Immature natural killer cell (primary cell): ENCODE measurements at regions not wholly inside any gene's neighbourhood (a gene's known extent, or its start where the extent isn't known, plus 50 kb on each side); places are given as distances from the start of the nearest gene placed in this dataset.

ENCODE experiments used
- DNase-seq, 3 donors: peaks; one replicate each; pipeline ENCODE4 v3.0.0; 2022; ENCODE audit warnings: mixed read lengths in 1 of 3
- H3K27ac Mint-ChIP-seq, 6 donors: one replicate each; pipeline ENCODE4 v1.8.0; 2020; ENCODE audit warnings: mixed read lengths in 6 of 6, mild to moderate bottlenecking in 5 of 6, inconsistent platforms in 4 of 6, moderate library complexity in 3 of 6
- H3K27me3 Mint-ChIP-seq, 3 donors: one replicate each; pipeline ENCODE4 v1.8.0; 2020 to 2021; ENCODE audit warnings: low read depth in 3 of 3, mild to moderate bottlenecking in 3 of 3, mixed read lengths in 3 of 3, moderate library complexity in 3 of 3, inconsistent platforms in 1 of 3
- H3K36me3 Mint-ChIP-seq, 3 donors: one replicate each; pipeline ENCODE4 v1.8.0; 2020; ENCODE audit warnings: mixed read lengths in 3 of 3, inconsistent platforms in 2 of 3, mild to moderate bottlenecking in 2 of 3
- H3K4me1 Mint-ChIP-seq, 2 donors: one replicate each; pipeline ENCODE4 v1.8.0; 2020; ENCODE audit warnings: inconsistent platforms in 2 of 2, mild to moderate bottlenecking in 2 of 2, mixed read lengths in 2 of 2, moderate library complexity in 1 of 2
- H3K4me3 Mint-ChIP-seq, 5 donors: one replicate each; pipeline ENCODE4 v1.8.0; 2020; ENCODE audit warnings: mild to moderate bottlenecking in 5 of 5, mixed read lengths in 5 of 5, inconsistent platforms in 3 of 5, moderate library complexity in 3 of 5
- H3K9me3 Mint-ChIP-seq, 6 donors: one replicate each; pipeline ENCODE4 v1.8.0; 2020; ENCODE audit warnings: mild to moderate bottlenecking in 6 of 6, mixed read lengths in 6 of 6, inconsistent platforms in 4 of 6, moderate library complexity in 3 of 6

GRCh38 chr13:76756451-76756850, 129.8 kb downstream of the KCTD12 start:
- Mint-ChIP-seq H3K27me3 (peaks cover 0 to 2% (median 2%) of the 10 kb centered on the region in 3 donors), H3K4me3 (no peak overlapping the region), H3K9me3 (peaks cover 0 to 3% (median 0%) of the 10 kb centered on the region in 6 donors), H3K27ac (no peak overlapping the region), H3K4me1 (no peaks in the 10 kb centered on the region), H3K36me3 (no peaks in the 10 kb centered on the region)
- no peak for DNase-seq

- Mint-ChIP-seq H3K4me1 (no peaks in the 10 kb centered on the region), H3K4me3 (no peak overlapping the region), H3K9me3 (peaks cover 0 to 3% (median 0%) of the 10 kb centered on the region in 6 donors), H3K27me3 (peaks cover 0 to 2% (median 2%) of the 10 kb centered on the region in 3 donors), H3K36me3 (no peaks in the 10 kb centered on the region), H3K27ac (no peak overlapping the region)
- DNase-seq: no peak
Observed at GRCh38 chr13:76754414-76754813, 131.8 kb downstream of the KCTD12 start.

- H3K36me3 Mint-ChIP-seq: no peaks in the 10 kb centered on the region
- H3K27ac Mint-ChIP-seq: no peak overlapping the region
- DNase-seq: no peak
- H3K4me1 Mint-ChIP-seq: no peaks in the 10 kb centered on the region
- peaks cover 0 to 6% (median 0%) of the 10 kb centered on the region in 6 donors for H3K9me3 Mint-ChIP-seq
- H3K4me3 Mint-ChIP-seq: no peak overlapping the region
- peaks cover 0 to 4% (median 2%) of the 10 kb centered on the region in 3 donors for H3K27me3 Mint-ChIP-seq
Observed at GRCh38 chr13:76751278-76751677, 134.9 kb downstream of the KCTD12 start.

DNA sequence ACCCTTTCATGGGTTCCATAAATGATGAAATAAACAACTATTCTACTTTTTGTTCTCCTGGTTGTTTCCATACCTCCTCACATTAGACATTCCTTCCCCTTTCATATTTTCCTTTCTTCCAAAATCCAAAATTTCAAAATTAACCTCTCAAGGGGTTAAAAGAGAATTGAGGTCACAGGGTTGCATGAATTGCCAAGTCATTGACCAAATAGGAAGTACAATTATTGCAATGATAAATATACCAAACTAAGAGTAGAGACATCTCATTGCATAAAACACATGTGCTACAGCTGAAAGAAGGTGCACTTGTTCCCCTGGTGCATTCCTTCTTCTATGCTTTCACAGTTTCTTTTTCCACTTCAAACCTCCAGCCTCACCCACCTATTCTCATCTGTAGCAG, 136.1 kb downstream of the KCTD12 start:
- peaks cover 0 to 4% (median 2%) of the 10 kb centered on the region in 3 donors for H3K27me3 Mint-ChIP-seq
- no peaks in the 10 kb centered on the region for H3K4me1 Mint-ChIP-seq
- H3K9me3 Mint-ChIP-seq: peaks cover 0 to 6% (median 0%) of the 10 kb centered on the region in 6 donors
- no peak overlapping the region for H3K4me3 Mint-ChIP-seq
- no peak overlapping the region for H3K27ac Mint-ChIP-seq
- H3K36me3 Mint-ChIP-seq: no peaks in the 10 kb centered on the region
- DNase-seq: no peak

- no peak for DNase-seq
- Mint-ChIP-seq H3K4me3 (no peak overlapping the region), H3K4me1 (no peaks in the 10 kb centered on the region), H3K9me3 (peaks cover 0 to 5% (median 0%) of the 10 kb centered on the region in 6 donors), H3K27me3 (peaks cover 0 to 7% (median 0%) of the 10 kb centered on the region in 3 donors), H3K27ac (no peak overlapping the region), H3K36me3 (no peaks in the 10 kb centered on the region)
Observed at GRCh38 chr13:76745261-76746200, 140.7 kb downstream of the KCTD12 start.

- Mint-ChIP-seq H3K27me3 (peaks cover 0 to 3% (median 0%) of the 10 kb centered on the region in 3 donors), H3K4me3 (no peak overlapping the region), H3K36me3 (no peaks in the 10 kb centered on the region)
Observed at GRCh38 chr13:76741624-76742023, 144.6 kb downstream of the KCTD12 start.

GRCh38 chr13:76741046-76741445, 145.2 kb downstream of the KCTD12 start:
- Mint-ChIP-seq H3K4me1 (no peaks in the 10 kb centered on the region), H3K27me3 (peaks cover 0 to 3% (median 0%) of the 10 kb centered on the region in 3 donors), H3K27ac (no peak overlapping the region), H3K36me3 (no peaks in the 10 kb centered on the region), H3K9me3 (peaks cover 0 to 2% (median 0%) of the 10 kb centered on the region in 6 donors), H3K4me3 (no peak overlapping the region)
- DNase-seq: no peak

More at GRCh38 chr13:76741624-76742023, 144.6 kb downstream of the KCTD12 start:
- Mint-ChIP-seq H3K27ac (no peak overlapping the region), H3K9me3 (peaks cover 0 to 2% (median 0%) of the 10 kb centered on the region in 6 donors), H3K4me1 (no peaks in the 10 kb centered on the region)
- no peak for DNase-seq

- Mint-ChIP-seq H3K4me3 (no peak overlapping the region), H3K9me3 (no peaks in the 10 kb centered on the region), H3K27me3 (peaks cover 0 to 2% (median 0%) of the 10 kb centered on the region in 3 donors), H3K27ac (no peak overlapping the region), H3K4me1 (no peaks in the 10 kb centered on the region), H3K36me3 (no peaks in the 10 kb centered on the region)
- no peak for DNase-seq
Observed at GRCh38 chr13:76738616-76739015, 147.6 kb downstream of the KCTD12 start.

DNA sequence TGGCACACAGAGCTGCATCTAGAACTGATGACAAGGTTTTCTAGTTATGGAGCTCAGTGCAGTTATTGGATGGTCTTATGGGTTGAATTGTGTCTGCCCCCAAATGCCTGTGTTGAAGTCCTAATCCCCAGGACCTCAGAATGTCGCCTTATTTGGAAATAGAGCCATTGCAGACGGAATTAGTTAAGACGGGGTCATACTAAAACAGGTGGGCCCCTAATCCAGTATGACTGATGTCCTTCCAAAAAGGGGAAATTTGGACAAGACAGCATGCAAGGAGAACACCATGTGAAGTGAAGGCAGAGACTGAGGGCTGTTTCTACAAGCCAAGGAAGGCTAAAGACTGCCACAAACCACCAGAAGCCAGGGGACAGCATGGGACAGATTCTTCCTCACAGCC, 148.7 kb downstream of the KCTD12 start:
- DNase-seq: no peak
- no peaks in the 10 kb centered on the region for H3K36me3 Mint-ChIP-seq
- peaks cover 0 to 1% (median 0%) of the 10 kb centered on the region in 6 donors for H3K9me3 Mint-ChIP-seq
- no peaks in the 10 kb centered on the region for H3K4me1 Mint-ChIP-seq
- H3K27ac Mint-ChIP-seq: no peak overlapping the region
- H3K27me3 Mint-ChIP-seq: peaks cover 0 to 2% (median 0%) of the 10 kb centered on the region in 3 donors
- no peak overlapping the region for H3K4me3 Mint-ChIP-seq

DNA sequence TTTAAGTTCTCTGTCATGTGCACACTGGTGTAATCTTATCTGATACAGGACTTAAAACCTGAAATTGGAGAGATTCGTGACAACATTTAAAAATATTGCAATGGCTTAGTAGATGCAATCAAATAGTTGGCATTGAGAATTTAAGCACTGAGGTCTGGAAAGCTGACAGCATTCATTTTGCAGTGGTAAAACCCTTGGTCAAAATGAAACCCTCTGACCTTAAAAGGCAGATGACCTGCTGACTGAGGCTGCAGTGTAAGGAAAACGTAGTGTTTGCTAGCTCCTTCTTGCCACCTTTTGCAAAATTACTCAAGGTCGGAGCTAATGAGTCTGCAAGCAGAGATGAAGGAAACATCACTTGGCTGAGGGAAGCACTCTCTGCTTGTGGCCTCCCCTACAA, 150.6 kb downstream of the KCTD12 start:
- Mint-ChIP-seq H3K36me3 (no peaks in the 10 kb centered on the region), H3K4me1 (no peaks in the 10 kb centered on the region), H3K27ac (no peak overlapping the region), H3K4me3 (no peak overlapping the region), H3K9me3 (peaks cover 0 to 4% (median 0%) of the 10 kb centered on the region in 6 donors), H3K27me3 (no peaks in the 10 kb centered on the region)
- no peak for DNase-seq

DNA sequence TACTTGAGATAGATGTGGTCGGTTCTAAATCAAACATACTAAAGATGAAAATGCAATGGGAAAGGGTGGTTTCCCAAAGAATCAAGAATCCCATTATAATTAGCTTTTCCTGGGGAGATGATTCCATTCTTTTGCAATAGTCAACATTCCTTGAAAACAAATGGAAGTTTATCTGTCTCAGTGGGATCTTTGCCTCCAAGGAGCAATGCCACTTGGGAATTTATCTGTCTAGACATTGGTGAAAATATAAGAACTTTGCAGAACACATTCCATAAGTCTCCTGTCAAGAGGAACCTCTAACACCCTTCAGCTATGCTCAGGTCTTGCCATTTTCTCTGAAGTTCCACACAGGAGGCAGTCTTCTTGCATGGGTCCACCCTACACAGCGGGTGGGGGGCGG, 152.5 kb downstream of the KCTD12 start:
- Mint-ChIP-seq H3K27ac (no peak overlapping the region), H3K4me3 (no peak overlapping the region), H3K27me3 (peaks cover 0 to 3% (median 0%) of the 10 kb centered on the region in 3 donors), H3K9me3 (peaks cover 0 to 4% (median 0%) of the 10 kb centered on the region in 6 donors), H3K4me1 (no peaks in the 10 kb centered on the region), H3K36me3 (no peaks in the 10 kb centered on the region)
- no peak for DNase-seq

- Mint-ChIP-seq H3K9me3 (peaks cover 0 to 4% (median 0%) of the 10 kb centered on the region in 6 donors), H3K27ac (no peak overlapping the region), H3K27me3 (peaks cover 0 to 3% (median 0%) of the 10 kb centered on the region in 3 donors), H3K36me3 (no peaks in the 10 kb centered on the region), H3K4me3 (no peak overlapping the region), H3K4me1 (no peaks in the 10 kb centered on the region)
- no peak for DNase-seq
Observed at GRCh38 chr13:76732367-76732766, 153.8 kb downstream of the KCTD12 start.

DNA sequence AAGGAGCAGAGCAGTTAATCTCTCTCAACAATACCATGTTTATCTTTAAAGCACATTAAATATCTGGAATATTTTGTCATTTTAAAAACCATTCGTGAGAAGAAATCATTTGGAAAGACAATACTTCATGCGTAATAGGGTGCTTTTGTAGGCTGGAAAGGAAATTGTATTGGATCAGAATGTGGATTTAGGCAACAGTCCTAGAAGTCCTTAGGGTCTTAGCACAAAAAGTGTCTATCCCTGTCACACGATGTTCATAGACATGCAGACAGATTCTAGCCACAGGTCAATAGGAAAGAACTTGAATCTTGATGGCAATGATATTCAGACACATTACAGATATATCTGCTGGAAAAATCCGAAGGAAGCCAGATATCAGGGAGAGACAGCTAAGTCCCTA, 156.0 kb downstream of the KCTD12 start:
- Mint-ChIP-seq H3K27ac (no peak overlapping the region), H3K27me3 (peaks cover 0 to 5% (median 1%) of the 10 kb centered on the region in 3 donors), H3K4me1 (no peaks in the 10 kb centered on the region), H3K36me3 (no peaks in the 10 kb centered on the region), H3K4me3 (no peak overlapping the region), H3K9me3 (peaks cover 0 to 4% (median 0%) of the 10 kb centered on the region in 6 donors)
- no peak for DNase-seq

DNA sequence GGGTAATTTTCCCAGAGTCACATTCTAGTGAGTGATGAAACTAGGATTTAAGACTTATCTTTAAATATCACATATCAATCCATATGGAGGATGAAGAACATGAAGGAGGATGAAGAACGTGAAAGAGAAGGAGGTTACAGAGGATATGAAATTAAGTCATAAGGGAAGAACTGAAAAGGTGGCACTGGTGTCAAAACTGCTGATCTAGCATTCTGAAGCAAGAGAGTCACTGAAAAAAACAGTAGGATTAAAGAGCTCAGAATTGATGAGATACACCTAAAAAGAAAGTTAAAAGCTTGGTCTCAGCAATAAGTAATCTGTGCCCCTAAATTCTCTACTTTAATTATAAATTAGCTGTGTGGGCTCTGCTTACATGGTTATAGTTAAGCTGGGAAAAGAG, 156.5 kb downstream of the KCTD12 start:
- H3K9me3 Mint-ChIP-seq: peaks cover 0 to 4% (median 0%) of the 10 kb centered on the region in 6 donors
- H3K27ac Mint-ChIP-seq: no peak overlapping the region

More for the DNA sequence above, 156.5 kb downstream of the KCTD12 start:
- Mint-ChIP-seq H3K36me3 (no peaks in the 10 kb centered on the region), H3K4me3 (no peak overlapping the region), H3K4me1 (no peaks in the 10 kb centered on the region), H3K27me3 (peaks cover 0 to 5% (median 1%) of the 10 kb centered on the region in 3 donors)
- no peak for DNase-seq
